SU-DHL-6 (cell line): ENCODE measurements at regions not wholly inside any gene's neighbourhood (a gene's known extent, or its start where the extent isn't known, plus 50 kb on each side); places are given as distances from the start of the nearest gene placed in this dataset.

Source experiments
- EZH2phosphoT487 ChIP-seq: fragments of 200-600 bp; sonication (generic), shearing (Covaris generic); conservative IDR thresholded peaks from 2 replicates; pipeline ENCODE4 v1.6.1; 2018; ENCODE audit warnings: mild to moderate bottlenecking, antibody characterized with exemption, low read length, moderate library complexity, mixed read lengths
- TF ChIP-seq, protein P1 (sequence below): fragments of 200-600 bp; sonication (generic); IDR thresholded peaks from one replicate; pipeline ENCODE4 v1.5.1; 2017; ENCODE audit warnings: antibody characterized with exemption, mild to moderate bottlenecking, low read length, moderate library complexity; ENCODE audit not compliant: insufficient read depth, poor library complexity, severe bottlenecking

- TF ChIP-seq, protein P1, sequence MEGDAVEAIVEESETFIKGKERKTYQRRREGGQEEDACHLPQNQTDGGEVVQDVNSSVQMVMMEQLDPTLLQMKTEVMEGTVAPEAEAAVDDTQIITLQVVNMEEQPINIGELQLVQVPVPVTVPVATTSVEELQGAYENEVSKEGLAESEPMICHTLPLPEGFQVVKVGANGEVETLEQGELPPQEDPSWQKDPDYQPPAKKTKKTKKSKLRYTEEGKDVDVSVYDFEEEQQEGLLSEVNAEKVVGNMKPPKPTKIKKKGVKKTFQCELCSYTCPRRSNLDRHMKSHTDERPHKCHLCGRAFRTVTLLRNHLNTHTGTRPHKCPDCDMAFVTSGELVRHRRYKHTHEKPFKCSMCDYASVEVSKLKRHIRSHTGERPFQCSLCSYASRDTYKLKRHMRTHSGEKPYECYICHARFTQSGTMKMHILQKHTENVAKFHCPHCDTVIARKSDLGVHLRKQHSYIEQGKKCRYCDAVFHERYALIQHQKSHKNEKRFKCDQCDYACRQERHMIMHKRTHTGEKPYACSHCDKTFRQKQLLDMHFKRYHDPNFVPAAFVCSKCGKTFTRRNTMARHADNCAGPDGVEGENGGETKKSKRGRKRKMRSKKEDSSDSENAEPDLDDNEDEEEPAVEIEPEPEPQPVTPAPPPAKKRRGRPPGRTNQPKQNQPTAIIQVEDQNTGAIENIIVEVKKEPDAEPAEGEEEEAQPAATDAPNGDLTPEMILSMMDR = no peak
- no peak for TF ChIP-seq EZH2phosphoT487
Observed at GRCh38 chr16:86085161-86085611, 186.2 kb downstream of the IRF8 start.
